ENCODE measurements at regions not wholly inside any gene's neighbourhood (a gene's known extent, or its start where the extent isn't known, plus 50 kb on each side); places are given as distances from the start of the nearest gene placed in this dataset.

DNA sequence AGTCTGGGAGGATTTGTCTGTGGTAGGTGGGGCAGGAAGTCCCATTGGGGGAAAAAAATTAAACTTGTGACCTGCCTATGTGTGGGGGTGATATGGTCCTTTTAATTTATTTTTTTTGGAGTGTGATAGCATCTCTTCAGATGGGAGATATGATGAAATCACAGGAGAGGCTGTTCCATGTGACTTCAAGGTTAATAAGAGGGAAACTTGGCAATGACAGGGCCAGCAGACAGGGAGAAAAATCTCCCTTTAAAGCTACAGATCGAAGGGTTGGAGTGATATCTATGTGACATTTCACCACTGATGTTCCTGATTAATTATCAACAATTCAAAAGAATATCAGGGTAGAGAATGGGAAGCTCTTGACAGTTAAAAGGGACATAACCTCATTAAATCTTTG lies 886.9 kb downstream of the TUSC7 start:
- no peaks in the 10 kb centered on the region for H3K27me3 Mint-ChIP-seq (ENCODE audit: low read depth, unreplicated experiment)
- Histone ChIP-seq H3K9ac (ENCODE audit: low read length) (no peak overlapping the region), H3K36me3 (ENCODE audit: insufficient read depth, low read length) (no peaks in the 10 kb centered on the region), H3K4me2 (ENCODE audit: low read length) (no peak overlapping the region), H2AFZ (ENCODE audit: low read depth, low read length) (no peak overlapping the region), H3K27me3 (ENCODE audit: insufficient read depth, low read length) (no peaks in the 10 kb centered on the region), H3K79me2 (ENCODE audit: insufficient read depth, low read length) (no peaks in the 10 kb centered on the region), H4K20me1 (ENCODE audit: insufficient read depth, low read length) (no peaks in the 10 kb centered on the region), H3K4me3 (ENCODE audit: insufficient read depth, low read depth, low read length) (no peak overlapping the region), H3K4me1 (ENCODE audit: insufficient read depth, low read length) (no peaks in the 10 kb centered on the region), H3K9me3 (ENCODE audit: insufficient read depth, low read depth, low read length) (no peaks in the 10 kb centered on the region), H3K27ac (ENCODE audit: low read depth, low read length) (no peak overlapping the region)
- H3K27ac Mint-ChIP-seq (ENCODE audit: unreplicated experiment) = no peak overlapping the region
- H3K4me1 Mint-ChIP-seq (ENCODE audit: low read depth, unreplicated experiment) = peaks cover 12% of the 10 kb centered on the region
- TF ChIP-seq, protein P1, sequence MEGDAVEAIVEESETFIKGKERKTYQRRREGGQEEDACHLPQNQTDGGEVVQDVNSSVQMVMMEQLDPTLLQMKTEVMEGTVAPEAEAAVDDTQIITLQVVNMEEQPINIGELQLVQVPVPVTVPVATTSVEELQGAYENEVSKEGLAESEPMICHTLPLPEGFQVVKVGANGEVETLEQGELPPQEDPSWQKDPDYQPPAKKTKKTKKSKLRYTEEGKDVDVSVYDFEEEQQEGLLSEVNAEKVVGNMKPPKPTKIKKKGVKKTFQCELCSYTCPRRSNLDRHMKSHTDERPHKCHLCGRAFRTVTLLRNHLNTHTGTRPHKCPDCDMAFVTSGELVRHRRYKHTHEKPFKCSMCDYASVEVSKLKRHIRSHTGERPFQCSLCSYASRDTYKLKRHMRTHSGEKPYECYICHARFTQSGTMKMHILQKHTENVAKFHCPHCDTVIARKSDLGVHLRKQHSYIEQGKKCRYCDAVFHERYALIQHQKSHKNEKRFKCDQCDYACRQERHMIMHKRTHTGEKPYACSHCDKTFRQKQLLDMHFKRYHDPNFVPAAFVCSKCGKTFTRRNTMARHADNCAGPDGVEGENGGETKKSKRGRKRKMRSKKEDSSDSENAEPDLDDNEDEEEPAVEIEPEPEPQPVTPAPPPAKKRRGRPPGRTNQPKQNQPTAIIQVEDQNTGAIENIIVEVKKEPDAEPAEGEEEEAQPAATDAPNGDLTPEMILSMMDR (IDR thresholded peaks at IDR 0.05; ENCODE audit: insufficient read depth, low read depth, low read length) = no peak
- TF ChIP-seq EZH2 (IDR thresholded peaks at IDR 0.05; ENCODE audit: insufficient read depth, low read length) = no peak
- no peak overlapping the region for H3K4me3 Mint-ChIP-seq (ENCODE audit: unreplicated experiment)
- DNase-seq (ENCODE audit: low read depth) (no peak), FAIRE-seq (no peak)
- no peaks in the 10 kb centered on the region for H3K36me3 Mint-ChIP-seq (ENCODE audit: low read depth, unreplicated experiment)
- H3K9me3 Mint-ChIP-seq (ENCODE audit: unreplicated experiment) = no peaks in the 10 kb centered on the region

GRCh38 chr3:117597865-117598264 lies 888.3 kb downstream of the TUSC7 start:
- H3K4me1 ChIP-seq (ENCODE audit: insufficient read depth, low read length) = no peaks in the 10 kb centered on the region

GRCh38 chr3:117600112-117600511 lies 890.5 kb downstream of the TUSC7 start:
- Histone ChIP-seq H3K9ac (ENCODE audit: low read length) (no peak overlapping the region), H3K4me2 (ENCODE audit: low read length) (no peak overlapping the region), H3K36me3 (ENCODE audit: insufficient read depth, low read length) (no peaks in the 10 kb centered on the region), H3K4me3 (ENCODE audit: insufficient read depth, low read depth, low read length) (no peak overlapping the region), H3K9me3 (ENCODE audit: insufficient read depth, low read depth, low read length) (no peaks in the 10 kb centered on the region), H3K27ac (ENCODE audit: low read depth, low read length) (no peak overlapping the region), H4K20me1 (ENCODE audit: insufficient read depth, low read length) (no peaks in the 10 kb centered on the region), H3K4me1 (ENCODE audit: insufficient read depth, low read length) (no peaks in the 10 kb centered on the region), H3K79me2 (ENCODE audit: insufficient read depth, low read length) (no peaks in the 10 kb centered on the region), H2AFZ (ENCODE audit: low read depth, low read length) (no peak overlapping the region), H3K27me3 (ENCODE audit: insufficient read depth, low read length) (no peaks in the 10 kb centered on the region)
- Mint-ChIP-seq H3K36me3 (ENCODE audit: low read depth, unreplicated experiment) (no peaks in the 10 kb centered on the region), H3K9me3 (ENCODE audit: unreplicated experiment) (no peaks in the 10 kb centered on the region), H3K4me1 (ENCODE audit: low read depth, unreplicated experiment) (peaks cover 31% of the 10 kb centered on the region), H3K4me3 (ENCODE audit: unreplicated experiment) (no peak overlapping the region), H3K27me3 (ENCODE audit: low read depth, unreplicated experiment) (no peaks in the 10 kb centered on the region), H3K27ac (ENCODE audit: unreplicated experiment) (peak overlapping the region; percentile 14)
- FAIRE-seq (no peak), DNase-seq (ENCODE audit: low read depth) (no peak)
- TF ChIP-seq, protein P1 (IDR thresholded peaks at IDR 0.05; ENCODE audit: insufficient read depth, low read depth, low read length) = no peak

More at GRCh38 chr3:117597865-117598264, 888.3 kb downstream of the TUSC7 start:
- H3K36me3 Mint-ChIP-seq (ENCODE audit: low read depth, unreplicated experiment) = no peaks in the 10 kb centered on the region
- TF ChIP-seq, protein P1 (IDR thresholded peaks at IDR 0.05; ENCODE audit: insufficient read depth, low read depth, low read length) = no peak
- TF ChIP-seq EZH2 (IDR thresholded peaks at IDR 0.05; ENCODE audit: insufficient read depth, low read length) = no peak
- H3K4me3 ChIP-seq (ENCODE audit: insufficient read depth, low read depth, low read length) = no peak overlapping the region
- FAIRE-seq (no peak), DNase-seq (ENCODE audit: low read depth) (no peak)
- no peaks in the 10 kb centered on the region for H4K20me1 ChIP-seq (ENCODE audit: insufficient read depth, low read length)
- no peaks in the 10 kb centered on the region for H3K9me3 ChIP-seq (ENCODE audit: insufficient read depth, low read depth, low read length)
- H2AFZ ChIP-seq (ENCODE audit: low read depth, low read length) = no peak overlapping the region
- no peak overlapping the region for H3K4me2 ChIP-seq (ENCODE audit: low read length)
- H3K4me1 Mint-ChIP-seq (ENCODE audit: low read depth, unreplicated experiment) = peaks cover 23% of the 10 kb centered on the region
- H3K4me3 Mint-ChIP-seq (ENCODE audit: unreplicated experiment) = no peak overlapping the region
- H3K27ac Mint-ChIP-seq (ENCODE audit: unreplicated experiment) = no peak overlapping the region
- no peaks in the 10 kb centered on the region for H3K79me2 ChIP-seq (ENCODE audit: insufficient read depth, low read length)
- no peaks in the 10 kb centered on the region for H3K27me3 Mint-ChIP-seq (ENCODE audit: low read depth, unreplicated experiment)
- H3K9me3 Mint-ChIP-seq (ENCODE audit: unreplicated experiment) = no peaks in the 10 kb centered on the region
- H3K27ac ChIP-seq (ENCODE audit: low read depth, low read length) = no peak overlapping the region
- no peaks in the 10 kb centered on the region for H3K36me3 ChIP-seq (ENCODE audit: insufficient read depth, low read length)
- no peak overlapping the region for H3K9ac ChIP-seq (ENCODE audit: low read length)
- H3K27me3 ChIP-seq (ENCODE audit: insufficient read depth, low read length) = no peaks in the 10 kb centered on the region

Data from astrocyte (in vitro differentiated cells and primary cell).